ENCODE measurements at regions not wholly inside any gene's neighbourhood (a gene's known extent, or its start where the extent isn't known, plus 50 kb on each side); places are given as distances from the start of the nearest gene placed in this dataset.

DNA sequence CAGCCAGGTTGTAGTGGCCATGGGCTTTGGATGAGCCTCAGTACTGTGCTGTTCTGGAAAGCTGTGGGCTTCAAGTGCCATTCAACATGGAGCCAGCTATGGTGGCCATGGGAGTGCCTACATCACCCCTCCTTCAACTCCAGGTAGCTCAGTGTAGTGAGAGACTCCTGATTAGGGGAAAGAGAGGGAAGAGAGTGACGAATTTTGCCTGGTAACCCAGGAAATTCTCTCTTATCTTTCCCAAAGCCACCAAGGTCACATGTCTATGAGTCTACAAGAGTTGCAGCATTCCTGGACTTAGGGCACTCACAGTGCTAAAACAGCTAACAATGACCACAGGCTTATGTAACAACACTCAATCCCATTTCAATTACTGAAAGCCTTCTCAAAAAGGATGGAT is 81.7 kb upstream of the SPTLC1 start:
- TF ChIP-seq, protein P1, sequence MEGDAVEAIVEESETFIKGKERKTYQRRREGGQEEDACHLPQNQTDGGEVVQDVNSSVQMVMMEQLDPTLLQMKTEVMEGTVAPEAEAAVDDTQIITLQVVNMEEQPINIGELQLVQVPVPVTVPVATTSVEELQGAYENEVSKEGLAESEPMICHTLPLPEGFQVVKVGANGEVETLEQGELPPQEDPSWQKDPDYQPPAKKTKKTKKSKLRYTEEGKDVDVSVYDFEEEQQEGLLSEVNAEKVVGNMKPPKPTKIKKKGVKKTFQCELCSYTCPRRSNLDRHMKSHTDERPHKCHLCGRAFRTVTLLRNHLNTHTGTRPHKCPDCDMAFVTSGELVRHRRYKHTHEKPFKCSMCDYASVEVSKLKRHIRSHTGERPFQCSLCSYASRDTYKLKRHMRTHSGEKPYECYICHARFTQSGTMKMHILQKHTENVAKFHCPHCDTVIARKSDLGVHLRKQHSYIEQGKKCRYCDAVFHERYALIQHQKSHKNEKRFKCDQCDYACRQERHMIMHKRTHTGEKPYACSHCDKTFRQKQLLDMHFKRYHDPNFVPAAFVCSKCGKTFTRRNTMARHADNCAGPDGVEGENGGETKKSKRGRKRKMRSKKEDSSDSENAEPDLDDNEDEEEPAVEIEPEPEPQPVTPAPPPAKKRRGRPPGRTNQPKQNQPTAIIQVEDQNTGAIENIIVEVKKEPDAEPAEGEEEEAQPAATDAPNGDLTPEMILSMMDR (IDR thresholded peaks at IDR 0.05) = no peak
- TF ChIP-seq POLR2A (IDR thresholded peaks at IDR 0.05; ENCODE audit: low read depth) (no peak), POLR2AphosphoS5 (IDR thresholded peaks at IDR 0.05) (no peak), EP300 (IDR thresholded peaks at IDR 0.05) (no peak)

Data from esophagus muscularis mucosa (tissue), 4 donors.